Esophagus muscularis mucosa (tissue), 3 donors: ENCODE measurements at regions not wholly inside any gene's neighbourhood (a gene's known extent, or its start where the extent isn't known, plus 50 kb on each side); places are given as distances from the start of the nearest gene placed in this dataset.

Source experiments
- POLR2A ChIP-seq: fragments of 450-650 bp; IDR thresholded peaks from one replicate; pipeline ENCODE4 v1.6.1; 2017; ENCODE audit warnings: antibody characterized with exemption, moderate library complexity, mild to moderate bottlenecking, low read depth
- POLR2AphosphoS5 ChIP-seq, 2 donors: sonication (generic); formaldehyde crosslinking; IDR thresholded peaks; one replicate each; pipeline ENCODE4 v1.6.1; 2017; ENCODE audit warnings: antibody characterized with exemption in 2 of 2
- TF ChIP-seq, protein P1 (sequence below), 3 experiments: fragments of 200-600 bp in 2 of 3; fragments of 450-650 bp in 1 of 3; sonication (generic) in 2 of 3; IDR thresholded peaks; one replicate each; pipeline ENCODE4 v1.5.1; 2017 to 2019; ENCODE audit warnings: antibody characterized with exemption in 3 of 3, mild to moderate bottlenecking in 2 of 3, moderate library complexity in 1 of 3

DNA sequence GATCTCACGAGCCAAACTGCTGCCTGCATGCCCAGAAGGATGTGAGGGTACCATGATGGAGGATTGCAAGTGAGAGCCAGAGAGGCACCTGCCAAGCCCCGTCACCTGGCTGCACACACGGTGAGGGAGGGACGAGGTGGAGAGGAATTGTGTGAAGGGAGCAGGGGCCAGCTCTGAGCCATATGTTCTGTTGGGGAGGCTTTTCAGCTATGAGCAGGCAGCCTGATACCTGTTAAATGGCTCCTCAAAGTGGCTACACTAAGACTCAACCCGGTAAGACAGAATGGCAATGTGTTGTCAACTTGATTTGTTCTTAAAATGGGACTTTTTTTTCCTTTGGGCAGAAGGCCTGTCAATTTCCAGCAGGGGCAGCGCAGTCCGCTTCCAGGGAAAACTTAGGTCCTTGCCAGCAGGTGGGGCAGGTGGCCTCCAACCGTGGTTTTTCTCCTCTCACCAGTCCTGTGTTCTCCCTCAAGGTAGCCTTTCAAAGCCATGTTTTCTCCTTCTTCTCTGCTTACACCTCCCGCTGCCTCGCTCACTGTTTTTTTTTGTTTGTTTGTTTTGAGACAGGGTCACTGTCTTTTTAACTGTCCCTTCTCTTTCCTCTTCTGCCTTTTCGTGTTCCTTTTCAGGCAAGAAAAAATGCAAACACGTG lies 57.7 kb upstream of the ZNRF2 start:
- TF ChIP-seq, protein P1, sequence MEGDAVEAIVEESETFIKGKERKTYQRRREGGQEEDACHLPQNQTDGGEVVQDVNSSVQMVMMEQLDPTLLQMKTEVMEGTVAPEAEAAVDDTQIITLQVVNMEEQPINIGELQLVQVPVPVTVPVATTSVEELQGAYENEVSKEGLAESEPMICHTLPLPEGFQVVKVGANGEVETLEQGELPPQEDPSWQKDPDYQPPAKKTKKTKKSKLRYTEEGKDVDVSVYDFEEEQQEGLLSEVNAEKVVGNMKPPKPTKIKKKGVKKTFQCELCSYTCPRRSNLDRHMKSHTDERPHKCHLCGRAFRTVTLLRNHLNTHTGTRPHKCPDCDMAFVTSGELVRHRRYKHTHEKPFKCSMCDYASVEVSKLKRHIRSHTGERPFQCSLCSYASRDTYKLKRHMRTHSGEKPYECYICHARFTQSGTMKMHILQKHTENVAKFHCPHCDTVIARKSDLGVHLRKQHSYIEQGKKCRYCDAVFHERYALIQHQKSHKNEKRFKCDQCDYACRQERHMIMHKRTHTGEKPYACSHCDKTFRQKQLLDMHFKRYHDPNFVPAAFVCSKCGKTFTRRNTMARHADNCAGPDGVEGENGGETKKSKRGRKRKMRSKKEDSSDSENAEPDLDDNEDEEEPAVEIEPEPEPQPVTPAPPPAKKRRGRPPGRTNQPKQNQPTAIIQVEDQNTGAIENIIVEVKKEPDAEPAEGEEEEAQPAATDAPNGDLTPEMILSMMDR (IDR thresholded peaks at IDR 0.05) = no peak
- TF ChIP-seq POLR2AphosphoS5 (IDR thresholded peaks at IDR 0.05) (no peak), POLR2A (no peak)
